RPMI7951 (cell line): ENCODE measurements at regions not wholly inside any gene's neighbourhood (a gene's known extent, or its start where the extent isn't known, plus 50 kb on each side); places are given as distances from the start of the nearest gene placed in this dataset.
"Not testable (repeated sequence)": the region's sequence is repeated elsewhere in the genome, so short reads cannot be mapped to it uniquely, and the experiment has no call there.

ENCODE experiments used
- DNase-seq: peaks from one replicate; pipeline ENCODE4 v3.0.0-alpha.2; 2012; ENCODE audit warnings: low read depth

DNA sequence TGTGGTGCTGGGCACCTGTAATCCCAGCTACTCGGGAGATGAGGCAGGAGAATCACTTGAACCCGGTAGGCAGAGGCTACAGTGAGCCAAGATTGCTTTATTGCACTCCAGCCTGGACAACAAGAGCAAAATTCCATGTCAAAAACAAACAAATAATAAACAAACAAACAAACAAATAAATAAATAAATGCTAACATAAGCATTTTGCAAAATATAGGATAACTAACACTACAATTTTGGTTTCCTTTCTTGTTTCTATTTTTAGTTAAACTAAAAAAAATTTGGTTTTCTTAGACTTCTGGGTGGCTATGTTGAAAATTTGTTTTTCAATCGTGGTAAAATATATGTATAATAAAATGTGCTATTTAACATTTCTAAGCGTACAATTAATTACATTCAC lies 115.0 kb upstream of the ZNF516 start:
- no peak for DNase-seq

- no peak for DNase-seq
Measured at GRCh38 chr18:76605341-76605929, 110.4 kb upstream of the ZNF516 start.

DNA sequence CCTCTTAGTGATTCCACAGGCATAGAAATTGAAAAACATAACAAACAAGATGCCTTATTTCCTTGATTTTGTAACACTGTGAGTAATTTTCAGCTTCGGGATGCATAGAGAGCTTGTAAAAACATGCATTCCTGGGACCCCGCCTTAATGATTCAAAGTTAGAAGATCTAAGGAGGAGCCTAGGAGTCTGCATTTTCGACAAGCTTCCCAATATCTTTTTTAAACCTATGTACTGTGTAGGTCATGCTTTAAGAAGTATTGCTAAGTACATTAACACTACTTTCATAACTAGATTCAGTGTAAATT lies 109.8 kb upstream of the ZNF516 start:
- no peak for DNase-seq

- no peak for DNase-seq
Measured at GRCh38 chr18:76604108-76604934, 109.3 kb upstream of the ZNF516 start.

- DNase-seq = no peak
Measured at GRCh38 chr18:76602191-76602590, 107.1 kb upstream of the ZNF516 start.

DNA sequence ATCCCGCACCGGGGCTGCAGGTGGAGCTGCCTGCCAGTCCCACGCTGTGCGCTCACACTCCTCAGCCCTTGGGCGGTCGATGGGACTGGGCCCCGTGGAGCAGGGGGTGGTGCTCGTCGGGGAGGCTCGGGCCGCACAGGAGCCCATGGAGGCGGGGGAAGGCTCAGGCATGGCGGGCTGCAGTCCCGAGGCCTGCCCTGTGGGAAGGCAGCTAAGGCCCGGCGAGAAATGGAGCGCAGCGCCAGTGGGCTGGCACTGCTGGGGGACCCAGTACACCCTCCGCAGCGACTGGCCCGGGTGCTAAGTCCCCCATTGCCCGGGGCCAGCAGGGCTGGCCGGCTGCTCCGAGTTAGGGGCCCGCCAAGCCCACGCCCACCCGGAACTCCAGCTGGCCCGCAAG lies 105.0 kb upstream of the ZNF516 start:
- not testable (repeated sequence) for DNase-seq

DNA sequence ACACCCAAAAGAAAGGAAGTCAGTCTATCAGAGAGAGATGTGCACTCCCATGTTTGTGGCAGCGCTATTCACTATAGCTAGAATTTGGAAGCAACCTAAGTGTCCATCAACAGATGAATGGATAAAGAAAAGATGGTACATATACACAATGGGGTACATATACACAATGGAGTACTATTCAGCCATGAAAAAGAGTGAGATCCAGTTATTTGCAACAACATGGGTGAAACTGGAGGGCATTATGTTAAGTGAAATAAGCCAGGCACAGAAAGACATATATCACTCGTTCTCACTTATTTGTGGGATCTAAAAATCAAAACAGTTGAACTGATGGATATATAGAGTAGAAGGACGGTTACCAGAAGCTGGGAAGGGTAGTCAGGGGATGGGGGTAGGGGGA lies 99.9 kb upstream of the ZNF516 start:
- no peak for DNase-seq

GRCh38 chr18:76593843-76594242 lies 98.8 kb upstream of the ZNF516 start:
- no peak for DNase-seq

DNA sequence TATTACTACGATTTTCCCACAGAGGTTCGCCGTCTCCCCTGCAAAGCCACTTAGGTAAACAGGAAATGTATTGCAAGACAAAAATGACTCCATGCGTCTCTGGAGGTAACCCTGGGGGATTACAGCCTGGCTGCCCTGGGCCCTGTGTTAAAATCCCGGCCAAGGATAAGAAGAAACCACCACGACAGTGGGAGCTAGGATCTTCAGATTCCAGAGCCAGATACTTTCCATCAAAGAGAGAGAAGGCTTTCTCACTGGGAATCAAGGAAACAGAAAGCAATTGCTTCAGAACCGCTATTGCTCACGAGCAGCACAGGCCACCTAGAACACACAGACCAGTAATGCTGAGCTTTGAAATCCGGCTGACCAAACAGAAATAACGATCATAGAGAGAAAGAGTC lies 97.9 kb upstream of the ZNF516 start:
- DNase-seq = no peak

- no peak for DNase-seq
Measured at GRCh38 chr18:76592096-76592495, 97.1 kb upstream of the ZNF516 start.

DNA sequence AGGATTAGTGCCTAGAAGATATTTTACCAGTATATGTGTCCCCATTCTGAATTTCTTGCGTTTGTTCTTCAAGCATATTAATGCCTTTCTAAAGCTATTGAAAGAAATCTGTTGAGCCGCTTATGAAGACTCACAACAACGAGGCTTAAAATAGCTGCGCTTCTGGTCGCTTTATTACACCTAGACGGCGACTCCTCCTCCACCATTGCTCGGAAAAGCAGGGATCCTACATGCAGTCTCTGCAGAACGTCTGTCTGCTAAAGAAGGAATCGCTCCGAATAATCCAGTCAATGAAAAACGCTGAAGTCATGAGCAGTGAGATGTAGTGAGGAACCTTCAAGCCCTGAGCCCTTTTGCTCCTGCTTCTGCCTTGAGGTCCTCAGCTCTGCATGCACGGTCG lies 94.8 kb upstream of the ZNF516 start:
- DNase-seq = no peak

DNA sequence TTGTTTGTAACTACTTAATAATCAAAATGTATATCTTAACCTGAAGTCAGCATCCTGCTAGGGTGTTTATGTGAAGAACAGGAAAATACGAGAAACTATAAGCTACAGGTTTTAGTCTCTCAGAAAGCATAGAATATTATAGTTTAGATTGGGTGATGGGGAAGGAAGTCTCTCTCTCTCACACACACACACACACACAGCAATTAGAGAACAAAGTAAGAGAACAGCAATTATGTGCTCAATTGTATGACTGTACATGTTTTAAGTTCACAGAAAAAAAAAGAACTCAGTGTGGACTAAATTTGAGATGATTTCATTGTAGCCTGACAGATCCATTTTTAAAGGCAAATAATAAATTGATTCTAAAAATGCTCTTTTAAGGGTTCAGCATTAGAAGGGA lies 94.3 kb upstream of the ZNF516 start:
- DNase-seq = no peak

GRCh38 chr18:76588601-76589226 lies 93.7 kb upstream of the ZNF516 start:
- DNase-seq = peak; percentile 7

DNA sequence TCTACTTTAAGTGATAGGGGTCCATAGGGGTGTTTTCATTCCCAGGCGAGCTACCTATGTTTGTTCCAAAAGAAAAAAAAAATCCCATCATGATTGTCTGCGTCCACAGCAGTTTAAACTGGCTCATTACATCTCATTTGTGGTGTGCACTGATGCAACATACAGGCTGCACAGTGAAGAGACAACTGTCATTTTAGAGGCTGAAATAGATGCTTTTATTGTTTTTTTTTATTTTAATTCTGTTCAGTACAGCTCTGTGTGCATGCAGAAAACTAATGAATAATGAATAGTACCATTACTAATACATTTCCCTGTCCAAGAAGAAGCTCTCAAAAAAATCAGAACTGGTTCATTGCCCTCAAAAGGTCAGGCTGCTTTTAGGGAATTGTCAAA lies 92.8 kb upstream of the ZNF516 start:
- DNase-seq = no peak

DNA sequence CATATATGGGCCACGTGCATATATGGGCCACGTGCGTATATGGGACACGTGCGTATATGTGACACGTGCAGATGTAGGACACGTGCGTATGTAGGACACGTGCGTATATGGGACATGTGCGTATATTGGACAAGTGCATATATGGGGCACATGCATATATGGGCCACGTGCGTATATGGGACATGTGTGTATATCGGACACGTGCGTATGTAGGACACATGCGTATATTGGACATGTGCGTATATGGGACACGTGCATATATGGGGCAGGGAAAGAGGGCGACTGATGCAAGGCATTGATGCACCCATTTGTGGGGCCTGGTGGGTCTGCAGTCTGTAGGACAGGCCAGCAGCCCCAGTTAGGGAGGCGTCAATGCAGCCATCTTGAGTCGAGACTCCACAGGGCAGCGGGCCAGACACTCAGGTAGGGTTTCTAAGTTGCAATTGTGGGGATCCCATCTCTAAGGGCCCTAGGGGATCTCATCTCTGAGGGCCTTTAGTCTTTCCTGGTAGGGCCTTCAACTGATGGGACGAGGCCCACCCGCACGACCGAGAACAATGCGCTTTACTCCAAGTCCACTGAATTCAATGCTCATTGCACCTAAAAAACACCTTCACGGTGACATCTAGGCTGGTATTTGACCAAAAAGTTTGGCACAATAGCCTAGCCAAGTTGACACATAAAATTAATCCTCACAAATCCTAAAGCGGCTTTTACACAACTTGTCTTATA lies 92.3 kb upstream of the ZNF516 start:
- DNase-seq = no peak

GRCh38 chr18:76584414-76585310 lies 89.6 kb upstream of the ZNF516 start:
- no peak for DNase-seq

GRCh38 chr18:76581261-76581660 lies 86.2 kb upstream of the ZNF516 start:
- no peak for DNase-seq

DNA sequence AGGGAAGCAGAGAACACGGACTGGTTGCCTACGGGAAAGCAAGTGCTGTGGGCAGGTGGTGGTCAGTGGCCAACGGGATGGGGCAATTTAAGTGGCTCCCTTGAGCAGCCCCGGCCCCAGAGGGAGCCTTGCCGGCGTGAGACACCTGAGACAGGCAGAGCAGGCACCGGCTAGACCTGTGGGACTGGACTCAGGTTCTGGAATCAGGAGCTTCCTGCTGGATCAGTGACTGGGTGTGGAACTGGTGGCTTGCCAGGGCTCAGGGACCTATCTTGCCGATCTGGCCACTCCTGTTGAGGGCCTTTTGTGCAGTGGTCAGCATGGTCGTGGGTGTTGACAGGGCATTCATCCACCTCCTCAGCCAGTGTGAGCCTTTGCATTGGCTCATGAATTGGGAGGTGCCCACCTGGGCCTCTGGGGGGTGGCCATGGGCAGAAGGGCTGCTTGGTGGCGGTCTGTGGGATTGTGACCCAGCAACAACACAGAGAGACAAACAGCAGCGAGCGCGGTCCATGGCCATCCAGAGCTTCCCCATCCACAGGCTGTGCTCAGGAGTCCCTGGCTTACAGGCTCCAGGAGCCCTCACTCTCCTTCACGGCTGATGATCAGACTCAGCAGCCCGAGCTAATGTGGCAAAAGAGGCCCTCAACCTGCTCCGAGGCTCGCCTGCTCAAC lies 85.4 kb upstream of the ZNF516 start:
- DNase-seq = no peak

DNA sequence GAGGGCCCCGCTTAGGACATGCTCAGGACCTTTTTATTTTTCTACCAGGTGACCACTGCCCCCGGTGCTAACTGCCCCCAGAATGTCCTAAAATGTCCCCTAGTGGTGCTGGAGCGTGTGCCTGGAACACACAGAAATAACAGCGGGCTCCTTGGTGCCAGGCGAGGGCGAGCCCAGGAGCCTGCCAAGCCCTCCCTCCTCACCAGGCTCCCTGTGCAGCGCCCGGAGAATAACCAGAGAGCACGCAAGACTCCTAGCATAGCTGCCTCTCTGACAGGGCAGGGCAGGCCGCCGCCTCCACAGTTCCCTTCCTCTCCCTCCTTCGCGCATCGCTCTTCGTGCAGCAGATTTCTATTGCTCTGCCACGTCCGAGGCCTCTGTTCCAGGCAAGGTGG lies 84.3 kb upstream of the ZNF516 start:
- no peak for DNase-seq

- no peak for DNase-seq
Measured at GRCh38 chr18:76578571-76579300, 83.7 kb upstream of the ZNF516 start.
